Ascending aorta (tissue), 2 donors: ENCODE measurements at regions not wholly inside any gene's neighbourhood (a gene's known extent, or its start where the extent isn't known, plus 50 kb on each side); places are given as distances from the start of the nearest gene placed in this dataset.
A peak's percentile ranks its signal among the peaks of the same experiment; 100 is the strongest.
"Not testable (repeated sequence)": the region's sequence is repeated elsewhere in the genome, so short reads cannot be mapped to it uniquely, and the experiment has no call there.

Source experiments
- DNase-seq, 2 donors: peaks; one replicate each; pipeline ENCODE4 v3.0.0-alpha.2; 2019; ENCODE audit warnings: low spot score in 2 of 2
- H3K27ac ChIP-seq, 2 donors: fragments of 200-600 bp; sonication (generic); one replicate each; pipeline ENCODE4 v1.5.1; 2016 to 2017; ENCODE audit warnings: mild to moderate bottlenecking in 1 of 2
- H3K27me3 ChIP-seq: fragments of 200-600 bp; sonication (generic); one replicate; pipeline ENCODE4 v1.5.1; 2017
- H3K36me3 ChIP-seq, 2 donors: fragments of 200-600 bp; sonication (generic); one replicate each; pipeline ENCODE4 v1.5.1; 2016
- H3K4me1 ChIP-seq, 2 donors: fragments of 200-600 bp; sonication (generic); one replicate each; pipeline ENCODE4 v1.5.1; 2016 to 2017; ENCODE audit warnings: mild to moderate bottlenecking in 1 of 2
- H3K4me3 ChIP-seq, 2 donors: fragments of 200-600 bp; sonication (generic); one replicate each; pipeline ENCODE4 v1.5.1; 2016 to 2017; ENCODE audit warnings: mild to moderate bottlenecking in 1 of 2
- H3K9me3 ChIP-seq, 2 donors: fragments of 200-600 bp; sonication (generic); one replicate each; pipeline ENCODE4 v1.5.1; 2016
- CTCF ChIP-seq, 3 experiments: fragments of 200-600 bp in 2 of 3; fragments of 450-650 bp in 1 of 3; sonication (generic) in 2 of 3; IDR thresholded peaks; one replicate each; pipeline ENCODE4 v1.5.1; 2016 to 2019; ENCODE audit warnings: antibody characterized with exemption in 3 of 3, mild to moderate bottlenecking in 1 of 3, moderate library complexity in 1 of 3
- intact Hi-C: fragments of 100-400 bp; cut with DNase I; formaldehyde crosslinking; loops from one replicate; pipeline ENCODE4 v1.15.1; 2023

GRCh38 chr9:105121861-105122430, 122.5 kb upstream of the SLC44A1 start:
- no peaks in the 10 kb centered on the region for H3K9me3 ChIP-seq
- intact Hi-C loops, result no loop called here
- H3K4me3 ChIP-seq, result no peak overlapping the region
- H3K4me1 ChIP-seq, result no peaks in the 10 kb centered on the region
- no peak overlapping the region for H3K27ac ChIP-seq
- H3K36me3 ChIP-seq, result no peaks in the 10 kb centered on the region
- no peaks in the 10 kb centered on the region for H3K27me3 ChIP-seq
- no peak for DNase-seq
- TF ChIP-seq CTCF (IDR thresholded peaks at IDR 0.05), result no peak

GRCh38 chr9:105124598-105124997, 119.9 kb upstream of the SLC44A1 start:
- intact Hi-C loops, H3K4me1 ChIP-seq, H3K27me3 ChIP-seq, H3K36me3 ChIP-seq, H3K9me3 ChIP-seq, DNase-seq, H3K4me3 ChIP-seq, H3K27ac ChIP-seq: not testable (repeated sequence)

- Histone ChIP-seq H3K36me3 (no peaks in the 10 kb centered on the region), H3K27me3 (no peaks in the 10 kb centered on the region), H3K4me1 (no peaks in the 10 kb centered on the region), H3K4me3 (no peak overlapping the region), H3K9me3 (no peaks in the 10 kb centered on the region), H3K27ac (no peak overlapping the region)
- TF ChIP-seq CTCF (IDR thresholded peaks at IDR 0.05), result no peak
- no peak for DNase-seq
- intact Hi-C loops, result no loop called here
Measured at GRCh38 chr9:105126226-105126625, 118.2 kb upstream of the SLC44A1 start.

GRCh38 chr9:105127863-105128220, 116.6 kb upstream of the SLC44A1 start:
- DNase-seq, result no peak
- no peaks in the 10 kb centered on the region for H3K36me3 ChIP-seq
- H3K4me1 ChIP-seq, result no peaks in the 10 kb centered on the region
- H3K27ac ChIP-seq, result no peak overlapping the region
- H3K27me3 ChIP-seq, result no peaks in the 10 kb centered on the region
- no peaks in the 10 kb centered on the region for H3K9me3 ChIP-seq
- no peak for TF ChIP-seq CTCF (IDR thresholded peaks at IDR 0.05)
- intact Hi-C loops, result no loop called here
- H3K4me3 ChIP-seq, result no peak overlapping the region

- TF ChIP-seq CTCF (IDR thresholded peaks at IDR 0.05), result no peak
- H3K4me3 ChIP-seq, result no peak overlapping the region
- H3K27me3 ChIP-seq, result no peaks in the 10 kb centered on the region
- DNase-seq, result peak in 1 of 2 donors; percentile 44
- intact Hi-C loops, result no loop called here
- no peaks in the 10 kb centered on the region for H3K36me3 ChIP-seq
- H3K9me3 ChIP-seq, result no peaks in the 10 kb centered on the region
- no peak overlapping the region for H3K27ac ChIP-seq
- H3K4me1 ChIP-seq, result no peaks in the 10 kb centered on the region
Measured at GRCh38 chr9:105128908-105129600, 115.4 kb upstream of the SLC44A1 start.

GRCh38 chr9:105129731-105130130, 114.7 kb upstream of the SLC44A1 start:
- Histone ChIP-seq H3K36me3 (no peaks in the 10 kb centered on the region), H3K27ac (no peak overlapping the region), H3K4me3 (no peak overlapping the region), H3K9me3 (no peaks in the 10 kb centered on the region), H3K4me1 (no peaks in the 10 kb centered on the region), H3K27me3 (no peaks in the 10 kb centered on the region)
- intact Hi-C loops, result no loop called here
- DNase-seq, result no peak
- no peak for TF ChIP-seq CTCF (IDR thresholded peaks at IDR 0.05)
